Naive thymus-derived CD8-positive, alpha-beta T cell (primary cell): ENCODE measurements at regions not wholly inside any gene's neighbourhood (a gene's known extent, or its start where the extent isn't known, plus 50 kb on each side); places are given as distances from the start of the nearest gene placed in this dataset.

ENCODE experiments used
- ATAC-seq, 2 donors: fragments of 150-1000 bp; cut with Tn5 transposase in 1 of 2; sonication (Bioruptor Pico), chemical (Tn5 transposase) in 1 of 2; 1 replicate in 1 of 2; 2 replicates in 1 of 2; pipeline ENCODE4 v1.10.0; 2021; ENCODE audit warnings: mild to moderate bottlenecking in 2 of 2, moderate library complexity in 2 of 2
- POLR2A ChIA-PET: fragments of 350-600 bp; sonication (Branson Sonifier 250); formaldehyde crosslinking; loops from one replicate; lab custom pipeline; 2021; ENCODE audit warnings: antibody characterized with exemption; lab: Charles Lee
- DNase-seq, 10 donors: peaks; one replicate each; pipeline versions ENCODE4 v3.0.0 to v3.0.0-alpha.2; 2020 to 2022
- H3K27ac Mint-ChIP-seq, 10 donors: one replicate each; pipeline ENCODE4 v1.8.0; 2020 to 2022; ENCODE audit warnings: mild to moderate bottlenecking in 10 of 10, mixed read lengths in 10 of 10, moderate library complexity in 4 of 10, inconsistent platforms in 1 of 10
- H3K27me3 Mint-ChIP-seq, 5 donors: one replicate each; pipeline ENCODE4 v1.8.0; 2021 to 2022; ENCODE audit warnings: mixed read lengths in 5 of 5
- H3K36me3 Mint-ChIP-seq, 3 donors: one replicate each; pipeline ENCODE4 v1.8.0; 2020 to 2022; ENCODE audit warnings: mixed read lengths in 3 of 3, mild to moderate bottlenecking in 2 of 3, inconsistent platforms in 1 of 3
- H3K4me1 Mint-ChIP-seq, 4 donors: one replicate each; pipeline ENCODE4 v1.8.0; 2021 to 2022; ENCODE audit warnings: mixed read lengths in 4 of 4
- H3K4me3 Mint-ChIP-seq, 10 donors: one replicate each; pipeline ENCODE4 v1.8.0; 2020 to 2022; ENCODE audit warnings: mild to moderate bottlenecking in 10 of 10, mixed read lengths in 10 of 10, moderate library complexity in 6 of 10, inconsistent platforms in 1 of 10
- H3K9me3 Mint-ChIP-seq, 9 donors: one replicate each; pipeline ENCODE4 v1.8.0; 2020 to 2022; ENCODE audit warnings: mixed read lengths in 9 of 9, mild to moderate bottlenecking in 3 of 9, inconsistent platforms in 1 of 9, moderate library complexity in 1 of 9

- Mint-ChIP-seq H3K27me3 (no peaks in the 10 kb centered on the region), H3K4me1 (peaks cover 0 to 9% (median 6%) of the 10 kb centered on the region in 4 donors), H3K4me3 (no peak overlapping the region), H3K27ac (no peak overlapping the region), H3K9me3 (no peaks in the 10 kb centered on the region), H3K36me3 (no peaks in the 10 kb centered on the region)
- ATAC-seq (no peak), DNase-seq (no peak)
- POLR2A ChIA-PET = no interaction called here
Measured at GRCh38 chr7:50196719-50197118, 103.7 kb upstream of the ZPBP start.

- peak overlapping the region in 2 of 10 donors; percentile 57 to 83 for H3K27ac Mint-ChIP-seq
- peaks cover 0 to 10% (median 3%) of the 10 kb centered on the region in 4 donors for H3K4me1 Mint-ChIP-seq
- ATAC-seq = no peak
- peaks cover 0 to 1% (median 0%) of the 10 kb centered on the region in 5 donors for H3K27me3 Mint-ChIP-seq
- DNase-seq = no peak
- peaks cover 0 to 10% (median 7%) of the 10 kb centered on the region in 3 donors for H3K36me3 Mint-ChIP-seq
- H3K4me3 Mint-ChIP-seq = no peak overlapping the region
- POLR2A ChIA-PET = interaction anchor here (0.7 to 1.4 kb wide), 2 partner anchors 14 to 23 kb away, joined by 3 read pairs; no protein-coding TSS in a partner anchor
- peaks cover 0 to 15% (median 5%) of the 10 kb centered on the region in 9 donors for H3K9me3 Mint-ChIP-seq
Measured at GRCh38 chr7:50190776-50191175, 97.7 kb upstream of the ZPBP start.

- no peak for ATAC-seq
- peaks cover 0 to 15% (median 5%) of the 10 kb centered on the region in 9 donors for H3K9me3 Mint-ChIP-seq
- H3K27me3 Mint-ChIP-seq = peaks cover 0 to 1% (median 0%) of the 10 kb centered on the region in 5 donors
- no peak overlapping the region for H3K27ac Mint-ChIP-seq
- no peak overlapping the region for H3K4me3 Mint-ChIP-seq
- H3K4me1 Mint-ChIP-seq = peaks cover 2 to 17% (median 9%) of the 10 kb centered on the region in 4 donors
- H3K36me3 Mint-ChIP-seq = peaks cover 0 to 10% (median 7%) of the 10 kb centered on the region in 3 donors
- POLR2A ChIA-PET = no interaction called here
- DNase-seq = no peak
Measured at GRCh38 chr7:50189371-50189770, 96.3 kb upstream of the ZPBP start.

- POLR2A ChIA-PET = interaction anchor here (0.6 kb wide), 2 partner anchors 11 to 13 kb away, joined by 3 read pairs; no protein-coding TSS in a partner anchor
- H3K27me3 Mint-ChIP-seq = peaks cover 0 to 1% (median 0%) of the 10 kb centered on the region in 5 donors
- peaks cover 0 to 10% (median 7%) of the 10 kb centered on the region in 3 donors for H3K36me3 Mint-ChIP-seq
- DNase-seq = no peak
- H3K9me3 Mint-ChIP-seq = peaks cover 0 to 15% (median 5%) of the 10 kb centered on the region in 9 donors
- H3K4me3 Mint-ChIP-seq = no peak overlapping the region
- H3K27ac Mint-ChIP-seq = no peak overlapping the region
- H3K4me1 Mint-ChIP-seq = peaks cover 2 to 23% (median 11%) of the 10 kb centered on the region in 4 donors
- ATAC-seq = no peak
Measured at GRCh38 chr7:50185951-50186682, 93.1 kb upstream of the ZPBP start.

GRCh38 chr7:50185208-50185607, 92.2 kb upstream of the ZPBP start:
- peaks cover 2 to 23% (median 11%) of the 10 kb centered on the region in 4 donors for H3K4me1 Mint-ChIP-seq
- ATAC-seq = no peak
- peaks cover 0 to 7% (median 3%) of the 10 kb centered on the region in 3 donors for H3K36me3 Mint-ChIP-seq
- H3K27ac Mint-ChIP-seq = peak overlapping the region in 2 of 10 donors; percentile 41 to 50
- DNase-seq = no peak
- peaks cover 0 to 1% (median 0%) of the 10 kb centered on the region in 5 donors for H3K27me3 Mint-ChIP-seq
- POLR2A ChIA-PET = no interaction called here
- peaks cover 0 to 15% (median 5%) of the 10 kb centered on the region in 9 donors for H3K9me3 Mint-ChIP-seq
- no peak overlapping the region for H3K4me3 Mint-ChIP-seq

- ATAC-seq = no peak
- H3K27me3 Mint-ChIP-seq = peaks cover 0 to 1% (median 0%) of the 10 kb centered on the region in 5 donors
- POLR2A ChIA-PET = interaction anchor here (0.7 kb wide), 1 partner anchor 32 kb away, joined by 3 read pairs; no protein-coding TSS in a partner anchor
- peaks cover 0 to 3% (median 0%) of the 10 kb centered on the region in 3 donors for H3K36me3 Mint-ChIP-seq
- DNase-seq = no peak
- no peak overlapping the region for H3K4me3 Mint-ChIP-seq
- H3K4me1 Mint-ChIP-seq = peaks cover 2 to 19% (median 11%) of the 10 kb centered on the region in 4 donors
- H3K27ac Mint-ChIP-seq = no peak overlapping the region
- peaks cover 0 to 9% (median under 1%) of the 10 kb centered on the region in 9 donors for H3K9me3 Mint-ChIP-seq
Measured at GRCh38 chr7:50184271-50184990, 91.4 kb upstream of the ZPBP start.

GRCh38 chr7:50182759-50183158, 89.7 kb upstream of the ZPBP start:
- no peaks in the 10 kb centered on the region for H3K9me3 Mint-ChIP-seq
- no peaks in the 10 kb centered on the region for H3K36me3 Mint-ChIP-seq
- no peak for DNase-seq
- ATAC-seq = no peak
- H3K4me3 Mint-ChIP-seq = no peak overlapping the region
- no peaks in the 10 kb centered on the region for H3K27me3 Mint-ChIP-seq
- POLR2A ChIA-PET = no interaction called here
- peak overlapping the region in 1 of 10 donors; percentile 9 for H3K27ac Mint-ChIP-seq
- peaks cover 2 to 13% (median 11%) of the 10 kb centered on the region in 4 donors for H3K4me1 Mint-ChIP-seq

GRCh38 chr7:50181081-50181480, 88.0 kb upstream of the ZPBP start:
- POLR2A ChIA-PET = no interaction called here
- no peaks in the 10 kb centered on the region for H3K27me3 Mint-ChIP-seq

GRCh38 chr7:50178166-50178565, 85.1 kb upstream of the ZPBP start:
- peaks cover 0 to 5% (median 2%) of the 10 kb centered on the region in 4 donors for H3K4me1 Mint-ChIP-seq
- POLR2A ChIA-PET = interaction anchor here (0.8 kb wide), 1 partner anchor 22 kb away, joined by 3 read pairs; no protein-coding TSS in a partner anchor
- H3K9me3 Mint-ChIP-seq = peaks cover 0 to 2% (median 0%) of the 10 kb centered on the region in 9 donors
- no peaks in the 10 kb centered on the region for H3K36me3 Mint-ChIP-seq
- ATAC-seq = no peak
- H3K4me3 Mint-ChIP-seq = no peak overlapping the region
- no peak overlapping the region for H3K27ac Mint-ChIP-seq
- DNase-seq = no peak
- no peaks in the 10 kb centered on the region for H3K27me3 Mint-ChIP-seq

More at GRCh38 chr7:50181081-50181480, 88.0 kb upstream of the ZPBP start:
- ATAC-seq (no peak), DNase-seq (no peak)
- Mint-ChIP-seq H3K36me3 (no peaks in the 10 kb centered on the region), H3K27ac (no peak overlapping the region), H3K4me3 (no peak overlapping the region), H3K9me3 (no peaks in the 10 kb centered on the region), H3K4me1 (peaks cover 2 to 13% (median 11%) of the 10 kb centered on the region in 4 donors)

- ATAC-seq (no peak), DNase-seq (no peak)
- peaks cover 0 to 2% (median 0%) of the 10 kb centered on the region in 9 donors for H3K9me3 Mint-ChIP-seq
- H3K4me1 Mint-ChIP-seq = peaks cover 0 to 3% (median 1%) of the 10 kb centered on the region in 4 donors
- H3K4me3 Mint-ChIP-seq = no peak overlapping the region
- no peaks in the 10 kb centered on the region for H3K36me3 Mint-ChIP-seq
- POLR2A ChIA-PET = interaction anchor here (0.6 to 1.2 kb wide), 2 partner anchors 9 to 12 kb away, joined by 3 read pairs; no protein-coding TSS in a partner anchor
- H3K27me3 Mint-ChIP-seq = no peaks in the 10 kb centered on the region
- no peak overlapping the region for H3K27ac Mint-ChIP-seq
Measured at GRCh38 chr7:50174948-50175347, 81.9 kb upstream of the ZPBP start.

- peak overlapping the region; percentile 40 to 95 (median 92) for H3K27ac Mint-ChIP-seq
- POLR2A ChIA-PET = interaction anchor here (0.7 to 2.9 kb wide), 5 partner anchors 11 to 283 kb away, joined by 3 to 7 read pairs (median 4); partner anchors contain the start of gene FIGNL1
- ATAC-seq = peak; percentile 71 to 90
- peaks cover 22 to 65% (median 51%) of the 10 kb centered on the region in 4 donors for H3K4me1 Mint-ChIP-seq
- H3K4me3 Mint-ChIP-seq = peak overlapping the region in 8 of 10 donors; percentile 41 to 71 (median 63)
- no peaks in the 10 kb centered on the region for H3K27me3 Mint-ChIP-seq
- no peaks in the 10 kb centered on the region for H3K9me3 Mint-ChIP-seq
- H3K36me3 Mint-ChIP-seq = no peaks in the 10 kb centered on the region
- peak in 7 of 10 donors; percentile 4 to 68 (median 53) for DNase-seq
Measured at GRCh38 chr7:50166997-50167965, 74.2 kb upstream of the ZPBP start.
